DND-41 (cell line): ENCODE measurements at regions not wholly inside any gene's neighbourhood (a gene's known extent, or its start where the extent isn't known, plus 50 kb on each side); places are given as distances from the start of the nearest gene placed in this dataset.

Experiments used
- ATAC-seq: fragments of 200-7000 bp; cut with Tn5 transposase; 3 replicates; pipeline ENCODE4 v1.9.1; 2021; ENCODE audit warnings: low read depth; ENCODE audit not compliant: insufficient read depth
- DNase-seq: peaks from one replicate; pipeline ENCODE4 v3.0.0-alpha.2; 2020
- H2AFZ ChIP-seq: 2 replicates; pipeline ENCODE4 v1.6.0; 2012; ENCODE audit warnings: low read depth, low read length
- H3K27ac ChIP-seq: 2 replicates; pipeline ENCODE4 v1.5.1; 2012; ENCODE audit warnings: low read length, inconsistent platforms
- H3K27me3 ChIP-seq: fragments of 200-600 bp; sonication (generic); 2 replicates; pipeline ENCODE4 v1.6.0; 2012; ENCODE audit warnings: low read length, mild to moderate bottlenecking, inconsistent platforms; ENCODE audit not compliant: insufficient read depth, poor library complexity
- H3K36me3 ChIP-seq: 2 replicates; pipeline ENCODE4 v1.5.1; 2012; ENCODE audit warnings: low read length, inconsistent platforms; ENCODE audit not compliant: insufficient read depth
- H3K4me1 ChIP-seq: 2 replicates; pipeline ENCODE4 v1.5.1; 2012; ENCODE audit warnings: mild to moderate bottlenecking, low read length; ENCODE audit not compliant: insufficient read depth
- H3K4me2 ChIP-seq: 2 replicates; pipeline ENCODE4 v1.6.0; 2012; ENCODE audit warnings: mild to moderate bottlenecking, moderate library complexity, low read length, inconsistent platforms; ENCODE audit not compliant: insufficient read depth
- H3K4me3 ChIP-seq, 2 experiments: fragments of 200-600 bp in 1 of 2; shearing (Covaris generic) in 1 of 2; 2 replicates each; pipeline ENCODE4 v1.5.1; 2012 to 2016; ENCODE audit warnings: inconsistent platforms in 2 of 2, low read length in 2 of 2, mild to moderate bottlenecking in 2 of 2, low read depth in 1 of 2, moderate library complexity in 1 of 2
- H3K79me2 ChIP-seq: 2 replicates; pipeline ENCODE4 v1.6.0; 2012; ENCODE audit warnings: low read length, inconsistent platforms; ENCODE audit not compliant: insufficient read depth
- H3K9ac ChIP-seq: 2 replicates; pipeline ENCODE4 v1.6.0; 2012; ENCODE audit warnings: low read depth, mild to moderate bottlenecking, inconsistent platforms, low read length, moderate library complexity
- H3K9me3 ChIP-seq: 2 replicates; pipeline ENCODE4 v1.5.1; 2012; ENCODE audit warnings: low read length, moderate library complexity, mild to moderate bottlenecking, inconsistent platforms; ENCODE audit not compliant: insufficient read depth, severe bottlenecking
- H4K20me1 ChIP-seq: 2 replicates; pipeline ENCODE4 v1.6.0; 2012; ENCODE audit warnings: low read length; ENCODE audit not compliant: insufficient read depth
- CTCF ChIP-seq: IDR thresholded peaks from 2 replicates; pipeline ENCODE4 v1.5.1; 2012; ENCODE audit warnings: borderline replicate concordance, low read length, moderate library complexity, mild to moderate bottlenecking; ENCODE audit not compliant: poor library complexity, severe bottlenecking; ENCODE audit errors: extremely low read depth
- EZH2 ChIP-seq: IDR thresholded peaks from 3 replicates; pipeline ENCODE4 v1.6.1; 2012; ENCODE audit warnings: borderline replicate concordance, low read depth, mild to moderate bottlenecking, moderate library complexity, low read length, inconsistent platforms; ENCODE audit not compliant: severe bottlenecking

- H3K9me3 ChIP-seq, result no peaks in the 10 kb centered on the region
- H3K27ac ChIP-seq, result no peak overlapping the region
- DNase-seq (no peak), ATAC-seq (no peak)
- no peaks in the 10 kb centered on the region for H4K20me1 ChIP-seq
- H3K4me2 ChIP-seq, result no peak overlapping the region
- no peak overlapping the region for H2AFZ ChIP-seq
- no peaks in the 10 kb centered on the region for H3K79me2 ChIP-seq
- no peaks in the 10 kb centered on the region for H3K4me1 ChIP-seq
- no peak overlapping the region for H3K9ac ChIP-seq
- H3K27me3 ChIP-seq, result no peaks in the 10 kb centered on the region
- no peaks in the 10 kb centered on the region for H3K36me3 ChIP-seq
- TF ChIP-seq EZH2, result no peak
- no peak for TF ChIP-seq CTCF
- H3K4me3 ChIP-seq, result no peak overlapping the region
Observed at GRCh38 chr4:17265653-17266052, 246.2 kb downstream of the QDPR start.

GRCh38 chr4:17265139-17265538 is 246.8 kb downstream of the QDPR start:
- H3K79me2 ChIP-seq, result no peaks in the 10 kb centered on the region
- no peak overlapping the region for H3K27ac ChIP-seq
- H3K4me3 ChIP-seq, result no peak overlapping the region
- no peaks in the 10 kb centered on the region for H3K36me3 ChIP-seq
- H3K4me2 ChIP-seq, result no peak overlapping the region
- H3K9ac ChIP-seq, result no peak overlapping the region
- ATAC-seq (no peak), DNase-seq (no peak)
- H4K20me1 ChIP-seq, result no peaks in the 10 kb centered on the region
- no peaks in the 10 kb centered on the region for H3K4me1 ChIP-seq
- H3K27me3 ChIP-seq, result no peaks in the 10 kb centered on the region
- TF ChIP-seq EZH2 (no peak), CTCF (no peak)
- H2AFZ ChIP-seq, result no peak overlapping the region
- no peaks in the 10 kb centered on the region for H3K9me3 ChIP-seq

- Histone ChIP-seq H3K9me3 (no peaks in the 10 kb centered on the region), H3K36me3 (no peaks in the 10 kb centered on the region), H2AFZ (no peak overlapping the region), H3K9ac (no peak overlapping the region), H3K4me2 (no peak overlapping the region), H3K27me3 (no peaks in the 10 kb centered on the region), H3K27ac (no peak overlapping the region), H3K79me2 (no peaks in the 10 kb centered on the region), H3K4me1 (no peaks in the 10 kb centered on the region), H4K20me1 (no peaks in the 10 kb centered on the region), H3K4me3 (no peak overlapping the region)
- no peak for ATAC-seq
- DNase-seq, result no peak
- TF ChIP-seq EZH2 (no peak), CTCF (no peak)
Observed at GRCh38 chr4:17260166-17260907, 251.6 kb downstream of the QDPR start.
